NB4 (cell line): ENCODE measurements at regions not wholly inside any gene's neighbourhood (a gene's known extent, or its start where the extent isn't known, plus 50 kb on each side); places are given as distances from the start of the nearest gene placed in this dataset.

Experiments used
- CTCF ChIP-seq: IDR thresholded peaks from one replicate; pipeline ENCODE4 v1.5.1; 2012; ENCODE audit warnings: low read depth, low read length
- MAX ChIP-seq: IDR thresholded peaks from 2 replicates; pipeline ENCODE4 v1.6.1; 2011; ENCODE audit warnings: low read depth, low read length

GRCh38 chr13:73902296-73902695, 231.9 kb downstream of the KLF12 start:
- no peak for TF ChIP-seq CTCF
- no peak for TF ChIP-seq MAX
